ENCODE measurements at regions not wholly inside any gene's neighbourhood (a gene's known extent, or its start where the extent isn't known, plus 50 kb on each side); places are given as distances from the start of the nearest gene placed in this dataset.
"Not testable (repeated sequence)": the region's sequence is repeated elsewhere in the genome, so short reads cannot be mapped to it uniquely, and the experiment has no call there.

DNA sequence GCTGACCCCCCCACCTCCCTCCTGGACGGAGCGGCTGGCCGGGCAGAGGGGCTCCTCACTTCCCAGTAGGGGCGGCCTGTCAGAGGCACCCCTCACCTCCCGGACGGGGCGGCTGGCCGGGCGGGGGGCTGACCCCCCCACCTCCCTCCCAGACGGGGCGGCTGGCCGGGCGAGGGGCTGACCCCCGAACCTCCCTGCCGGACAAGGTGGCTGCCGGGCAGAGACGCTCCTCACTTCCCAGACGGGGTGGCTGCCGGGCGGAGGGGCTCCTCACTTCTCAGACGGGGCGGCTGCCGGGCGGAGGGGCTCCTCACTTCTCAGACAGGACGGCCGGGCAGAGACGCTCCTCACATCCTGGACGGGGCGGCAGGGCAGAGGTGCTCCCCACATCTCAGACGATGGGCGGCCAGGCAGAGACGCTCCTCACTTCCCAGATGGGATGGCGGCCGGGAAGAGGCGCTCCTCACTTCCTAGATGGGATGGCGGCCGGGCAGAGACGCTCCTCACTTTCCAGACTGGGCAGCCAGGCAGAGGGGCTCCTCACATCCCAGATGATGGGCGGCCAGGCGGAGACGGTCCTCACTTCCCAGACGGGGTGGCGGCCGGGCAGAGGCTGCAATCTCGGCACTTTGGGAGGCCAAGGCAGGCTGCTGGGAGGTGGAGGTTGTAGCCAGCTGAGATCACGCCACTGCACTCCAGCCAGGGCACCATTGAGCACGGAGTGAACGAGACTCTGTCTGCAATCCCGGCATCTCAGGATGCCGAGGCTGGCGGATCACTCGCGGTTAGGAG lies 66.2 kb upstream of the PAPPA2 start:
- not testable (repeated sequence) for DNase-seq

DNA sequence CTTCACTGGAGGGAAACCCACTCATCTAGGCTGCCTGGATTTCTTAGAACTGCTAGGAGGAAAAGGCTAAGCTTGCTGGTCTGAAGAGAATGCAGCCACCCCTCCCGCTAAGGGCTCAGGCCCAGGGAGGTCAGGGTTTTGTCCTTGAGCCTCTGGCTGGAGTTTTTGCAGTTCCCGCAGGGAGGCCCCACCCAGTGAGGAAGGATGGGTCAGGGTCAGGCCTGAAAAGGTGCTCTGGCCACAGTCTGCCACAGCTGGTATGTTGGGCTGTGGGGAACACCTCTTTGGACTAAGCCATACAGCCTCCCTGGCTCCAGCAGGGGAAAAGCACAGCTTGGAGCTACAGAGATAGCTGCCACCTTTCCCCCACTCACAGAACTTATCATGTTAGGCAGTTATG lies 71.4 kb upstream of the PAPPA2 start:
- DNase-seq = no peak

DNA sequence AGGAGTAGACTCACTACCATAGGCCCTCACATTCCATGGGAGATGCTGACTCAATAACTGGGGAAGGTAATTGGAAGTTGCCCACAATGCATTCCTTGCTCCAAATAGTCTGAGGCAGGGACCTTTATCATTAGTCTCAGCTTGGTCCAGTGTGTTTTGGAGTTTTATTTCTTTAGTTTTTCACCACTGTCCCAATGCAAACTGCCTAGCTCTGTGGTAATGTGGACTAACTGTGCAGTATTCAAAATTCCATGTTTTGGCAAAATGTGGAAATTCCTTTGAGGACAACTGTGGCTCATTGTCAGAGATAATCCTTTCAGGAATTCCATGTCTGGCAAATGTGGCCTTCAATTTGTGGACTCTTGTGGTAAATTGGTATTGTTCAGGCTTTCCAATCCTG lies 78.1 kb upstream of the PAPPA2 start:
- DNase-seq = no peak

DNA sequence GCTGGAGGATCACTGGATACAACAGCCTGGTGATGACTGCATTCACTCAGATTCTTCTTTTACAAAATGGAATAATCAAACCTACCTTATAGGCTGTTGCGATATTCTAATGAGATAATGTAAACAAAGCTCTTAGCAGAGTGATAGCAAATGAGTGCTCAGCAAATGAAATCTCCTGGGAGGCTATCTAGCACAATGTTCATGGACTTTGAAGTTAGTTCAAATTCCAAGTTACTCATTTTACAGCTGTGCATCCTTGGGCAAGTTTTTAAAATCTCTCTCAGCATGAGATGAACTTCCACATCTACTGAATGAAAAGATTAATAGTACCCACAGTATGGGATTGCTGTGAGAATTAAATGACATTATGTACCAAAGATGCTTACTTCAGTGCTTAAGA lies 80.8 kb upstream of the PAPPA2 start:
- no peak for DNase-seq

- DNase-seq = no peak
Measured at GRCh38 chr1:176379626-176380339, 83.2 kb upstream of the PAPPA2 start.

DNA sequence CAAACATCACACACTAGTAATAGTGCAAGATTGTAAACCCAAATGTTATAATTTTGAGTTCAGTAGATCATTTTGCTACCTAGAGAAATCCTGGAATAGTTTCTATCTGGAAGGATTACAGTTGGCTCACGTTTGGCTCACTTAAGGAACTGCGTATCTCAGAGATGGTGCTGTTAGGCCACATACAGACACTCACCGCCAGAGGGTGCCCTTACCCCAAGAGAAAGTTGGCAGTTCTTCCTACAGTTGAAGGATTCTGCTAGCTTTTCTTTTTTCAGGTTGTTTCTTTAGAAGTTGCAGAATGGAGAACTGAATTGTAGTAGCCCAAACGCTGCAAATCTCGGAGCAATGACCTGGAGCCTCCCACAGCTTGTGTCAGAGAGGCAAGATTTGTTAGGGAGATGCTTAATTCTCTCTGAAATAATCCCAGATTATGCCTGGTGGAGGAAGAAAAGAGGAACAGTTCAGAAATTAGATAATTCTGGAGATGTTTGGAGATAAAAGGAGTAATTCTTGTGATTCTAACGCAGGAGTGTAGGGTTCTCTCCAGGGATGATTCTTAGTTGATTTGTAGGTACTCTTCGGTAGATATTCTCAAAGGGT lies 87.9 kb upstream of the PAPPA2 start:
- peak; percentile 37 to 70 for DNase-seq

GRCh38 chr1:176364236-176364905 lies 98.6 kb upstream of the PAPPA2 start:
- no peak for DNase-seq

DNA sequence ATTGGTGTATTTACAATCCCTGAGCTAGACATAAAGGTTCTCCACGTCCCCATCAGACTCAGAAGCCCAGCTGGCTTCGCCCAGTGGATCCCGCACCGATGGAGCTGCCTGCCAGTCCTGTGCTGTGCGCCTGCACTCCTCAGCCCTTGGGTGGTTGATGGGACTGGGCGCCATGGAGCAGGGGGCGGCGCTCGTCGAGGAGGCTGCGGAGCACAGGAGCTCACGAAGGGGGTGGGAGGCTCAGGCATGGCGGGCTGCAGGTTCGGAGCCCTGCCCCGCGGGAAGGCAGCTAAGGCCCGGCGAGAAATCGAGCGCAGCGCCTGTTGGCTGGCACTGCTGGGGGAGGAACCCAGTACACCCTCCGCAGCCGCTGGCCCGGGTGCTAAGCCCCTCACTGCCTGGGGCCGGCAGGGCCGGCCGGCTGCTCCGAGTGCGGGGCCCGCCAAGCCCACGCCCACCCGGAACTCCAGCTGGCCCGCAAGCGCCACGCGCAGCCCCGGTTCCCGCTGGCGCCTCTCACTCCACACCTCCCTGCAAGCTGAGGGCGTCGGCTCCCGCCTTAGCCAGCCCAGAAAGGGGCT lies 113.8 kb upstream of the PAPPA2 start:
- DNase-seq = not testable (repeated sequence)

DNA sequence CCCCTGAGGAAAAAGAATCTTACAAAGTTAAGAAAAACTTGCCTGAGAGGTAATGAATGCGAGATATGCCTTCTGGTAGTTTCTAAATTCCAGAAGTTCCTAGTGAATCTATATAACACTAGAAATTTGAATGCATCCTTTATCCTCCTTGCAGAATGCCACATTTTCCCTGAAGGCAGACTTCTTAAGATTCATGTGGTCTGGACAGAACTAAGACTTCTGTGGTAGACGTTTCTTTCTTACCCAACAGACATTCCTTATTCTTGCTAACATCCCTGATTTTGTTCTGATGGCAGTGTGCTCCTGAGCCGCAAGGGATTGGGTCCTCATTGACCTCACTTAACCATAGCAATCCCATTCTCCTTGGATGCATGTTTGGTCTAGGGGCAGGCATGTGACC lies 121.3 kb upstream of the PAPPA2 start:
- DNase-seq = no peak

GRCh38 chr1:176338877-176339276 lies 124.1 kb upstream of the PAPPA2 start:
- DNase-seq = no peak

DNA sequence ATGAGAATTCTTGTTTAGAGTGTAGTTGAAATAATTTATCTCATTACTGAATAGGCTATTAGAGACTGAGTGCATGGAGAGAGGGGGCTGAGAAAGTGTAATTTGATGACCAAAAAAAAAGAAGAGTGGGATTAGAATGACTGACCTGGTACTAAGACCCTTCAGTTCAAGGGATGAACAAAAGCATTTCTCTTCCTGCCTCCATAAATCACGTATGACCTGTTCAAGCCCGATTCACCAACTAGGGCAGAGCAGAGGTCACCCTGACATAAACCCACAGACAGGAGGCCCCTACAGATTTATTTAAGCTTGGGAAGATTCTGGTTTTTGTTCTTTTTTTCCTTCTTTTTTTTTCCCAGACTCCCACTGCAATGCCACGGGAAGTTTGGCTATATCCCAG lies 123.7 kb upstream of the COP1 start:
- no peak for DNase-seq

DNA sequence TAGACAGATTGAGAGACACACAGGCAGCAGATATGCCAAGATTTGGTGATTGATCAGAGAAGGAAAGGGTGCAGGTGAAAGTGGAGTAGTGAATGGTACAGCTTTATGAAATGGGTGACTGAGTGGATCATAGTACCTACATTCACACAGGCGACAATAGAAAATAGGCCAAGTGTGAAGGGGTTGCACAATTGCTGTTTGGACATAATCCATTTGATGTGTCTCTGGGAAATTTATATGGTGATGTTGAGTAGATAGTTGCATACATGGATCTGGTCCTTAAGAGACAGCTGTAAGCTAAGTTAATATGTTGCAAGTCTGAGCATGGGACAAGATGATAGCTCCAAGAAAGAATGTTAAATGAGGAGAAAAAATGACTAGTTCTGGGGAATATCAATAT lies 118.6 kb upstream of the COP1 start:
- no peak for DNase-seq

DNA sequence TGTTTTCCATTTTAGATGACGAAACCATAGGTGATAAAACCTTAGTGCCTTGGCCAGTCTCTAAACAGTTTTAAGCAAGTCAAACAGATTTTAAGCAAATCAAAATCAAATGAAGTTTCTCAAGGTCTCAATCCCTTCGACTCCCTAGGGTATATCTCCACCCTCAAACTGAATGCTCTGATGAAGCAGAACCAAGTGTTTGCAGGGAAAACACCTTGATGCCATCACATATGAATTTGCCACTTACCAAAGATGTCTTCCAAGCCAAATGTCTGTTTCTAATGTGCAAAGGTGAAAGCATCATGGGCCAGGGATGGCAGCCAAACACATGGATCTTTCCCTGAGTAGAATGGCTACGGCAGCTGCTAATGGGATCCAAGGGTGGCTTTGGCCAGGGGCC lies 116.4 kb upstream of the COP1 start:
- no peak for DNase-seq

- no peak for DNase-seq
Measured at GRCh38 chr1:176315519-176316220, 108.6 kb upstream of the COP1 start.

GRCh38 chr1:176296602-176297001 lies 89.5 kb upstream of the COP1 start:
- peak in 1 of 2 experiments; percentile 2 for DNase-seq

GRCh38 chr1:176285996-176286395 lies 78.9 kb upstream of the COP1 start:
- DNase-seq = no peak

DNA sequence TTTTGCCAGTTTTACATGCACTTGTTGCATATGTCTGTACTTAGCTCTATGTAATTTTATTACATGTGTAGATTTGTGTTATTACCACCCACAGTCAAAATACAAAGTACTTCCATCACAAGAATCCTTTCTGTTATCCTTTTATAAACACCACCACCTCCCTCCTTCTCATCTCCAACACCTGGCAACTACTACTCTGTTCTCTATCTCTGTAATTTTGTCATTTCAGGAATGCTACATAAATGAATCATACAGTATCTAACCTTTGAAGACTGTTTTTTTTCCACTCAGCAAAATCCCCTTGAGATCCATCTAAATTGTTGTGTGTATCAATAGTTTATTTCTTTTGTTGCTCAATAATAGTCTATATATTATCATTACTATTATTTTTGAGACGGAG lies 64.5 kb upstream of the COP1 start:
- no peak for DNase-seq
